Activated naive CD8-positive, alpha-beta T cell (primary cell): ENCODE measurements at regions not wholly inside any gene's neighbourhood (a gene's known extent, or its start where the extent isn't known, plus 50 kb on each side); places are given as distances from the start of the nearest gene placed in this dataset.
"Not testable (repeated sequence)": the region's sequence is repeated elsewhere in the genome, so short reads cannot be mapped to it uniquely, and the experiment has no call there.

Source experiments
- H3K27ac Mint-ChIP-seq: one replicate; pipeline ENCODE4 v1.8.0; 2021; ENCODE audit warnings: mixed read lengths
- H3K27me3 Mint-ChIP-seq: one replicate; pipeline ENCODE4 v1.8.0; 2021; ENCODE audit warnings: mixed read lengths
- H3K36me3 Mint-ChIP-seq: one replicate; pipeline ENCODE4 v1.8.0; 2021; ENCODE audit warnings: mixed read lengths
- H3K4me1 Mint-ChIP-seq: one replicate; pipeline ENCODE4 v1.8.0; 2021; ENCODE audit warnings: low read depth, mixed read lengths
- H3K4me3 Mint-ChIP-seq: one replicate; pipeline ENCODE4 v1.8.0; 2021; ENCODE audit warnings: mild to moderate bottlenecking, mixed read lengths
- H3K9me3 Mint-ChIP-seq: one replicate; pipeline ENCODE4 v1.8.0; 2021; ENCODE audit warnings: low read depth, mixed read lengths

DNA sequence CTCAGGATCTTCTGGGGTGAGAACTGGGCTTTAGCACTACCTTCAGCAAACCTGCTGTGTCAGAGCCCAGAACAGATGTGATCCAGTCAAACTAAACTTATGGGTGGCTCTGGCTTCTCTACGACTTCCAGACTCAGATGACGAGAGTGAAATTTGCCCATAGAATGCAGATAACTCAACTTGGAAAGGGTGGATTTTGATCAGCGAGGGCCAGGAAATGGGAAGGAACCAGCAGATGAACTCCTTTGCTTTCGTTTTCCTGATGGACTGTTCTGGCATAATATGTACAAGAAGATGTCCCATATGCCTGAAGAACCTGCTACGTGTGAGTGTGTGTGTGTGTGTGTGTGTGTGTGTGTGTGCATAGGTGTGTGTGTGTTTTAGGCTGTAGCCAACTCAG is 132.0 kb upstream of the MOCS2 start:
- Mint-ChIP-seq H3K4me1 (peaks cover 2% of the 10 kb centered on the region), H3K36me3 (no peaks in the 10 kb centered on the region), H3K27me3 (peaks cover 4% of the 10 kb centered on the region), H3K9me3 (no peaks in the 10 kb centered on the region), H3K27ac (no peak overlapping the region), H3K4me3 (no peak overlapping the region)

DNA sequence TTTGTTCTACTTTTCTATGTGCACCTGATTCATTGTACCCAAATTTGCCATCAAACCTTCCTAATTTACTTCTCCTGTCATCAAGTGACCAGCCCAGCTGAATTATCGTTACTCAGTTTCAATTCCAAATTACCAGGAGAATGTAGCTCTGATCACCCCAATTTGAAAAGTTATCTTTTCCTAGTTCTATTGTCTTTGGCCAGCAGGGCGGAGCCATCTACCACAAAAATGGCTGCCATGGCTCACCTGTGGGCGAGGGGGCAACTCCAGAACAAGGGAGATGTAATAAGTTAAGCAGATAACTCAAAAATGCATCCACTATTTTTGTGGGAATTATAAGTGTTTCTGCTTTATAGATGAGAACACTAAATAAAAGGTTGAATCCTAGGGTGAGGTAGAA is 133.8 kb upstream of the MOCS2 start:
- Mint-ChIP-seq H3K36me3 (no peaks in the 10 kb centered on the region), H3K27me3 (peaks cover 4% of the 10 kb centered on the region), H3K9me3 (no peaks in the 10 kb centered on the region), H3K27ac (no peak overlapping the region), H3K4me1 (peaks cover 2% of the 10 kb centered on the region), H3K4me3 (no peak overlapping the region)

DNA sequence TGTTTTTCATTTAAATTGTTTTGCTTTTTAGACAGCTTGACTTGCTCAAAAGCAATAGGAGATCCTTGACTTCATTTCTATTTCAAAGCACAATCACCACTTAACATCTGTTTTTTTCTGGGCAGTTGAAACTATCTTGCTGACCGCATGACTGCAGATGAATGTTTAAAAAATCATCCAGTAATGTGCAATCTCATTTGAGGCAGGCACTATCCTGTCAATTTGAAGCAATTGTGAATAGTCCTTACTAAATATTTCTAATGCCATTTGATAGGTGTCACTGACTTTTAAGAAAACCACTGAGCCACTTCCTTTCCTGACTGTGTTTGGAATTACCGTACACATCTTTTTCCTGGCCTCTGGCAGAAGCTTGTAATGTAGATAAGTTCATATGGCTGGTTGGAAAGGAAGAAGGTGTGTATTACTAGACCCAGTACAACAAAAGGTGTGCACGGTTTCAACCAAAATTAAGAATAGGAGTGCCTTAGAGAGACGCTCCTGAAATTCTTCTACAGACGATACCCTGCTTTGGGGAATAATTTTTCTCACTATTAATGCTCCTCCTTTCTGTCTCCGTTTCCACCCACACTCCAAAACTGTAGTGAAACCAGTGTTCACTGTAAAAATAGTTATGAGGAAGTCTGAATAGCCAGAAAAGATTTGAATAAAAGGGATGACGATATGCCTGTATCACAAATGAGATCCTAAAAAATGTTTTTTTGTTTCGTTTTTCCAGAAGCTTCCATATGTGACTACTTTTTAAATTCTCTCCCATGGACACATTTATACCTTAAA is 136.7 kb upstream of the MOCS2 start:
- Mint-ChIP-seq H3K4me3 (no peak overlapping the region), H3K27ac (no peak overlapping the region), H3K27me3 (no peaks in the 10 kb centered on the region), H3K4me1 (peaks cover 2% of the 10 kb centered on the region), H3K36me3 (no peaks in the 10 kb centered on the region), H3K9me3 (no peaks in the 10 kb centered on the region)

DNA sequence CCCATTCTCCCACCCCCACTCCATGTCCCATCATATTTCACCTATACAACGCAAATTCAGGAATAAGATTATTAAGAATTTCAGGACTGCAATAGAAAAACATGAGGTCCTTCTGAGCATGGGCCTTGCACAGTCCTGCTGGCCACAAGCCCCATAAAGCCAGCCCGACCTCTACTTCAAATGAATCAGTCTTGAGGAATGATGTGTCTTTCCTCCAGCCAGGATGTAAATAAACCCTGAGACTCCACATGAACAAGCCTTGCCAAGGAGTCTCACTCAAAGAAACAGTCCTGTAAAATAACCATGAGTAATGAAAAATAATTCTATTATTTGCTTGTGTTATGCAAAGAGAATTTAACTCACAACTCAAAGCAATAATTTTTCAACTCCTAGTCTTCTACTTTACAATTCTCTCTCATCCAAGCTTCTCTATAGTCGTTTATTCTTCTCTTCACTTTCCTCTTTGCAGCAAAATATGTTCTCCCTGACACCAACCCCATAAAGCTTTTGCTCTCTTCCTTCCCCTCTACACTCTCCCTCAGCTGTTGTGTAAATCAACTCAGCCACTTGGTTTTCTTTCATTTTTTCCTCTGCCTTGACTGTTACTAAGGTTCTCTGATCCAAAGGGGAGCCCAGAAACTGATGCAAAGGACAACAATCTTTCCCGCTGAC is 140.1 kb upstream of the MOCS2 start:
- Mint-ChIP-seq H3K27ac (no peak overlapping the region), H3K27me3 (no peaks in the 10 kb centered on the region), H3K36me3 (no peaks in the 10 kb centered on the region), H3K4me3 (no peak overlapping the region), H3K4me1 (peaks cover 2% of the 10 kb centered on the region), H3K9me3 (no peaks in the 10 kb centered on the region)

DNA sequence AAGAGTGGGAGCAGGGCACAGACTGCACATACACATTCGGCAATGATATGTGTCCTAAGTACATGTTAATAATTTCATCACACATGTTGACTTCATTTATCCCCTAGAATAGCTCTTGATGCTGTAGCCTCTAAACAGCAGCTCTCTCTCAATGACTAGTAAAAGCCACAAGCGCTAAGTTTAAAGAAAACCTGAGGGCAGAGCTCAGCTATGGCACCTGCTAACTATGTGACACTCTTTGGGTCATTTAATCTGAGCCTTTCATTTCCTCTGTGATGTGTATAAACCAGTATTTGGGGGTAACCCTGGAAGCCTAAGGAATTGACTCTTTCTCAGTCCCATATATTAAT is 140.6 kb upstream of the MOCS2 start:
- peaks cover 2% of the 10 kb centered on the region for H3K27me3 Mint-ChIP-seq
- H3K36me3 Mint-ChIP-seq: no peaks in the 10 kb centered on the region
- no peak overlapping the region for H3K27ac Mint-ChIP-seq
- no peak overlapping the region for H3K4me3 Mint-ChIP-seq
- H3K4me1 Mint-ChIP-seq: peaks cover 2% of the 10 kb centered on the region
- no peaks in the 10 kb centered on the region for H3K9me3 Mint-ChIP-seq

DNA sequence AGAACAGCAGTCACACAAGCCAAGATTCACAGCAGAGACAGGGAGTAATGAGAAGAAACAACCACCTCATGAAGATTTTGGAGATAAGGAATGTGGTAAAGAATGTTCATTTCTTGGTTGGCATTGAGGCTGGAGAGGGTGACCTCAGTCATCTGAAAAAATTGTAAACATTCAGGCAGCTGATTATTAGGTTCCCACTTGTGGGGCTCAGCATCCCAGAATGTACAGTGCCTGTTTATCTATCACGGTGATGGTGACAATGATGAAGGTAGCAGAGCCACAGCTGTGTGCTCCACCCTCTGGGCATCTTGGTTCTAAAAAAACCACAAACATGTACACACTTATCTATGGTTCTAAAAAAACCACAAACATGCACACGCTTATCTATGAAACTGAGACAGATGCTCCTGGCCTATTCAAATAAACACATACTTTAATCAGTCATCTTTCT is 143.9 kb upstream of the MOCS2 start:
- no peak overlapping the region for H3K4me3 Mint-ChIP-seq
- H3K27ac Mint-ChIP-seq: no peak overlapping the region
- peaks cover 4% of the 10 kb centered on the region for H3K27me3 Mint-ChIP-seq
- H3K36me3 Mint-ChIP-seq: no peaks in the 10 kb centered on the region
- H3K9me3 Mint-ChIP-seq: no peaks in the 10 kb centered on the region
- H3K4me1 Mint-ChIP-seq: no peaks in the 10 kb centered on the region

DNA sequence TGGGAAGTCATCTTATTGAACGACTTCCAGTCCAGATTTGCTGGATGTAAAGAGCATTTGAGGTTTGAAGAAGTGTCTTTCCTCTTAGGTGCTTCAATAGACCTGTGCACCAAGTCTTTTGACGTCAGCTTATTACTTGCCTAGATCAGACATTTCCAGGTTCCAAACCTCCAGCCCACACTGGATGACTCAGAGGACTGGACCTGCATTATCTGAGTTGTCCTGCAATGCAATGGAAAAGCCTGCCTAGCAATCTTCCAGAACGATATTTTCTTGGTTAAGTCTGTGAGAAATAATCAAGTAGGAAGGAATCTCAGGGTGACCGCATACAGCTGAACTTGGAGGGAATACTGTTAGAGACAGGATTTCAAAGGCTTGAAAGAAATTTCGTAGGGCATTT is 147.2 kb upstream of the MOCS2 start:
- Mint-ChIP-seq H3K36me3 (no peaks in the 10 kb centered on the region), H3K4me1 (no peaks in the 10 kb centered on the region), H3K27me3 (peaks cover 4% of the 10 kb centered on the region), H3K9me3 (no peaks in the 10 kb centered on the region), H3K4me3 (no peak overlapping the region), H3K27ac (no peak overlapping the region)

DNA sequence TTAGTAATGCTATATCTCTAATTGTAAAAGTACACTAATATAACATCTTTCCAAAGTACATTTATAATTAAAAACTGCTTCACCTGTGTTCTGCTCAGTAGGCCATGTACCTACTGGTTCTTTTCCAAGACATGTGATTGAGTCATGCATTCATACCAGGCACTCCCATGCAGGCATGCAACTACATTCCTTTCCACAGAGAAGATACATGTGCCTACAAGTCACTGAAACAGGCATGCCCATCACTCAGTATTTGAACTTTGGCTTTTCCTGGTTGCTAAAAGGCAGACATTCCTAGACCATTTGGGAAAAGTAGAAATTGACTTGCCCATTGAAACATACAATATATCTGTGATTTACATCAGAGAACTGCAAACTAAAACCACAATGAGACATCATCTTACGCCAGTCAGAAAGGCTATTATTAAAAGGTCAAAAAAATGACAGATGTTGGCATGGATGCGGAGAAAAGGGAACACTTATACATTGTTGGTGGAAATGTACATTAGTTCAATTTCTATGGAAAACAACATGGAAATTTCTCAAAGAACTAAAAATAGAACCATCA is 148.3 kb upstream of the MOCS2 start:
- no peak overlapping the region for H3K4me3 Mint-ChIP-seq
- no peaks in the 10 kb centered on the region for H3K9me3 Mint-ChIP-seq
- no peaks in the 10 kb centered on the region for H3K36me3 Mint-ChIP-seq
- H3K27me3 Mint-ChIP-seq: peaks cover 4% of the 10 kb centered on the region
- no peaks in the 10 kb centered on the region for H3K4me1 Mint-ChIP-seq
- no peak overlapping the region for H3K27ac Mint-ChIP-seq

DNA sequence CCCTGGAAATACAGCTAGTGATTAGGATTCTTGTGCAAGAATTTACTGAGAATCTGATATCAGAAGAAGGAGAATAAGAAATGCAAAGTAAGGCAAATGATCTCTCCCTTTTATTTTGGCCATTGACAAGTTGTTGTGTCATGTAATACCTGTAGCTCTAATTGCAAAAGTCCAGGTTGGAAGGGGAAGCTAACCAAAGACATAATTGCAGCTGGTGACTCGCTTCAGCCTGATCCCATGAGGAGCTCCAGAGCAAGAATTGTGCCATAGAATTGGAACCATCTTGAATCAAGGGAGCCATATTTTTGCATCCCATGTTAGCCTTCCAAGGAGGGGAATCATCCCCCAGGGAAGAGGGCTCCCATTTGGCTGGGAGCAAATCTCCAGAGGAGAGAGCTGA is 149.6 kb upstream of the MOCS2 start:
- H3K27ac Mint-ChIP-seq: no peak overlapping the region
- peaks cover 4% of the 10 kb centered on the region for H3K27me3 Mint-ChIP-seq
- no peaks in the 10 kb centered on the region for H3K9me3 Mint-ChIP-seq
- no peaks in the 10 kb centered on the region for H3K4me1 Mint-ChIP-seq
- H3K4me3 Mint-ChIP-seq: no peak overlapping the region
- no peaks in the 10 kb centered on the region for H3K36me3 Mint-ChIP-seq

DNA sequence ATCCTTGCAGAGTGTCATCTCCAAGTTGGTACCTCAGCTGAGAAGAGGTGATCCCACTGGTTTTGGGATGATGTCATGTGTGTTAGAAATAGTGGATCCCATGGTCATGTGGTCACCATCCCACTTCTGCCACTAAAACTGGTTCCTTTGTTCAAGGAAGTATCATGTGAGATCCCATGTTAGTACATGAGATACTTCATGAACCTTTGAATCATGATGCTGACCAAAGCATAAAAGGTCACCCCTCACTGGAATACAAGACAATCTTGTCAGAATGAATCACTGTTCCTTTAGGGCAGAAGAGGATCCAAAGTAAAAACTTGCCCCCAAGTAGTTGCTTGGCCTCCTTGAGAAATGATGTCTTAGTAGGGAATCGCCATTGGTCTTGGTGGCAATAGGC is 150.9 kb upstream of the MOCS2 start:
- Mint-ChIP-seq H3K27ac (no peak overlapping the region), H3K36me3 (no peaks in the 10 kb centered on the region), H3K4me3 (no peak overlapping the region), H3K27me3 (peaks cover 3% of the 10 kb centered on the region), H3K4me1 (no peaks in the 10 kb centered on the region), H3K9me3 (no peaks in the 10 kb centered on the region)

DNA sequence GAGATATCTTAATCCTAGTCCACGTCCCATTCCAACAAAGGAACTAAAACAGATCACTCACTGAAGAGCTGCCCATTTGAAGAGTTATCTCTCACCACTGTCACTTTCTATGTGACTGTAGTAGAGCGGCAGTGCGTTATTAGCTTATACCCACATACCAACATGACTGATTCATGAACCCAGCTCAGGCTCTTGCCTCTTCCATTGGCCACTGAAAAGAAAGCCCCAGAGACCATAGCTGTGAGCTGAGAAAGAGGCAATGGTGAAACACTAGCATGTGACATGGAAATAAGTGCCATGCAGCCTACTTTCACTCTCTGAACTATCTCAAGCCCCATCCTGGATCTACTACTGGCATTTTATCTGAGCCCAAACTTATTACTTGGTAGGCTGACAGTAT is 151.7 kb upstream of the MOCS2 start:
- H3K4me3 Mint-ChIP-seq: no peak overlapping the region
- no peaks in the 10 kb centered on the region for H3K9me3 Mint-ChIP-seq
- H3K4me1 Mint-ChIP-seq: no peaks in the 10 kb centered on the region
- H3K27ac Mint-ChIP-seq: no peak overlapping the region
- peaks cover 3% of the 10 kb centered on the region for H3K27me3 Mint-ChIP-seq
- H3K36me3 Mint-ChIP-seq: no peaks in the 10 kb centered on the region

DNA sequence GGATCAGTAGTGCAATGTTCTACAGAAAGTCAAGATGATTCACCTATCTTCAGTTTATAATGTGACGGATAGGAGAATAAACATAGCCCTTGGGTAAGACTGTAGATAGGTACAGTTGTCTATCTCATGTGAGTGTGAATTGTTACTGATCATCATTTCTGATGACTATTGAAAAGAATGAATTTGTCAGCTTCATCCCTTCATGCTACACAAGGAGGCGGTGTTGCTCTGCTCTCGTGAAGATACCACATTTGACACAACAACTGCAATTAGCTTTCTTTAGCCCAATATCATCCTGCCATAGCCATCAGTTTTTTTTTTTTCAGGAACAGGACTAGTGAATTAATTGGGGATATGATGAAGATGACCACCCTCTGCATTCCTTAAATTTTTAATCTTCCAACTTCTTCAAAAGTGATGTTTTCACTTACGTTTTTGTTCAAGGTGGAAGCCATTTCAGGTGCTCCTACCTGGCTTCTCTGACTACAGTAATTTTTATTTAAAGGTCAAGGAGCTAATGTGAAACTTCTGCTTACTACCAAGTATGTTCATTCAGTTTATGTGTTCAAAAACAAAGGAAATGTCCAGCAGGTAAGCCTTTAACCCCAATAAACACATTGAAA is 152.9 kb upstream of the MOCS2 start:
- Mint-ChIP-seq H3K27ac (no peak overlapping the region), H3K36me3 (no peaks in the 10 kb centered on the region), H3K9me3 (peaks cover under 1% of the 10 kb centered on the region), H3K27me3 (peaks cover 5% of the 10 kb centered on the region), H3K4me1 (no peaks in the 10 kb centered on the region), H3K4me3 (no peak overlapping the region)

DNA sequence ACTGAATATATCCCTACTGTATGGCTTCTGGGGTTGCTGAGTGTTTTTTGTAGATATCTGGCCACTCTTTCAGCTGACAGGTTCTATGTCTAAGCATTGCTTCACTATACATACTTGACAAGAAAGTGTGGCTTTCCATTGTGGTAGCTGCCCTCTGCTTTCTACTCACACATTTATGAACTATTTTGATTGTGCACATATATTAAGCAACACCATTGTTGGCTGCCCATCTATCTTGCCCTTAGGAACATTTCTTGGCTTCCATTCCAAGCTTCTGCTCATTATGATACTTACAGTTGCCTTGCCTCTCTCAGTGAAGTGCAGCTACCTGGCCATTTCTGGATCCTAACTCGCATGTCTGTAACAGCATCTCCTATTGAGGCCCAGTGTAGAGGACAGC is 153.6 kb upstream of the MOCS2 start:
- peaks cover 4% of the 10 kb centered on the region for H3K9me3 Mint-ChIP-seq
- peaks cover 5% of the 10 kb centered on the region for H3K27me3 Mint-ChIP-seq
- no peaks in the 10 kb centered on the region for H3K4me1 Mint-ChIP-seq
- H3K27ac Mint-ChIP-seq: no peak overlapping the region
- no peaks in the 10 kb centered on the region for H3K36me3 Mint-ChIP-seq
- H3K4me3 Mint-ChIP-seq: no peak overlapping the region

DNA sequence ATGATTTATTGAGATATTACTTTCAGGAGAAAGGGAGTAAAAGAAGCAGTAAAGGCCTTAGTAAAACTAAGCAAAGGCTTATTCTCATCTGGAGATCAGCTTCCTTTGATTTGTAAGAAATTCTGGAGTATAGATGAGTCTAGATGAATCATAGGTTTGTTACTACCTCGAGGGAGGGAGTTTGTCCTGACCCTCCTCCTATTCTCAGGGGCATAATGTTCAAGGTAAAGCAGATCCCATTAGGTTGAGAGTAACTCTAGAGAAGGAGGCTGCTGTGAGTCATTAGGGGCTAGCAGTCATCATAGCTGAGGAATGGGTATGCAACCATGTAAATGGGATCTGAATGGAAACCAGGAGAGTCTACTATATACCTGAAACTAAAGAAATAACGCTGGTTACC is 155.5 kb upstream of the MOCS2 start:
- Mint-ChIP-seq H3K9me3 (peaks cover 4% of the 10 kb centered on the region), H3K4me1 (no peaks in the 10 kb centered on the region), H3K36me3 (no peaks in the 10 kb centered on the region), H3K27ac (no peak overlapping the region), H3K4me3 (no peak overlapping the region), H3K27me3 (peaks cover 5% of the 10 kb centered on the region)

DNA sequence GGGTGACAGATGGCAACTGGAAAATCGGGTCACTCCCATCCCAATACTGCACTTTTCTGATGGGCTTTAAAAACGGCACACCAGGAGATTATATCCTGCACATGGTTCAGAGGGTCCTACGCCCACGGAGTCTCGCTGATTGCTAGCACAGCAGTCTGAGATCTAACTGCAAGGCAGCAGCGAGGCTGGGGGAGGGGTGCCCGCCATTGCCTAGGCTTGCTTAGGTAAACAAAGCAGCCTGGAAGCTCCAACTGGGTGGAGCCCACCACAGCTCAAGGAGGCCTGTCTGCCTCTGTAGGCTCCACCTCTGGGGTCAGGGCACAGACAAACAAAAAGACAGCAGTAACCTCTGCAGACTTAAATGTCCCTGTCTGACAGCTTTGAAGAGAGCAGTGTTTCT is 158.7 kb upstream of the MOCS2 start:
- H3K27ac Mint-ChIP-seq, H3K36me3 Mint-ChIP-seq, H3K27me3 Mint-ChIP-seq, H3K9me3 Mint-ChIP-seq, H3K4me1 Mint-ChIP-seq, H3K4me3 Mint-ChIP-seq: not testable (repeated sequence)
